Colonic mucosa (tissue), 4 donors: ENCODE measurements at regions not wholly inside any gene's neighbourhood (a gene's known extent, or its start where the extent isn't known, plus 50 kb on each side); places are given as distances from the start of the nearest gene placed in this dataset.
A peak's percentile ranks its signal among the peaks of the same experiment; 100 is the strongest.
"Not testable (repeated sequence)": the region's sequence is repeated elsewhere in the genome, so short reads cannot be mapped to it uniquely, and the experiment has no call there.

ENCODE experiments used
- DNase-seq: peaks from one replicate; pipeline ENCODE4 v3.0.0-alpha.2; 2020
- H3K27ac ChIP-seq: fragments of 200-600 bp; one replicate; pipeline ENCODE4 v1.8.0; 2021
- H3K27me3 ChIP-seq: fragments of 200-600 bp; one replicate; pipeline ENCODE4 v1.8.0; 2021
- H3K36me3 ChIP-seq: fragments of 200-600 bp; one replicate; pipeline ENCODE4 v1.8.0; 2021
- H3K4me1 ChIP-seq: fragments of 200-600 bp; one replicate; pipeline ENCODE4 v1.8.0; 2021; ENCODE audit warnings: mild to moderate bottlenecking
- H3K4me3 ChIP-seq: fragments of 200-600 bp; one replicate; pipeline ENCODE4 v1.8.0; 2021
- H3K9ac ChIP-seq, 2 donors: one replicate each; pipeline ENCODE4 v1.7.0; 2013; ENCODE audit warnings: control low read depth in 2 of 2, low read depth in 2 of 2, low read length in 2 of 2
- H3K9me3 ChIP-seq: fragments of 200-600 bp; one replicate; pipeline ENCODE4 v1.8.0; 2021
- CTCF ChIP-seq: fragments of 200-600 bp; IDR thresholded peaks from one replicate; pipeline ENCODE4 v1.8.0; 2022; ENCODE audit warnings: antibody characterized with exemption, mild to moderate bottlenecking
- intact Hi-C: fragments of 100-400 bp; cut with DNase I; formaldehyde crosslinking; loops from one replicate; pipeline ENCODE4 v1.14.1; 2022
- donor health status: healthy.
- donor health status: DM: no; HTN: no; CAD: no.
- donor health status: DM: no; HTN: no; CAD: no.

- no peak for DNase-seq
- Histone ChIP-seq H3K9ac (peak overlapping the region in 1 of 2 donors; percentile 14), H3K9me3 (no peaks in the 10 kb centered on the region), H3K27me3 (no peaks in the 10 kb centered on the region), H3K4me3 (no peak overlapping the region), H3K4me1 (peaks cover 4% of the 10 kb centered on the region), H3K27ac (peak overlapping the region; percentile 82), H3K36me3 (no peaks in the 10 kb centered on the region)
- intact Hi-C loops, result no loop called here
- no peak for TF ChIP-seq CTCF
These were observed 90.9 kb downstream of the APIP start for GRCh38 chr11:34825315-34825669.

DNA sequence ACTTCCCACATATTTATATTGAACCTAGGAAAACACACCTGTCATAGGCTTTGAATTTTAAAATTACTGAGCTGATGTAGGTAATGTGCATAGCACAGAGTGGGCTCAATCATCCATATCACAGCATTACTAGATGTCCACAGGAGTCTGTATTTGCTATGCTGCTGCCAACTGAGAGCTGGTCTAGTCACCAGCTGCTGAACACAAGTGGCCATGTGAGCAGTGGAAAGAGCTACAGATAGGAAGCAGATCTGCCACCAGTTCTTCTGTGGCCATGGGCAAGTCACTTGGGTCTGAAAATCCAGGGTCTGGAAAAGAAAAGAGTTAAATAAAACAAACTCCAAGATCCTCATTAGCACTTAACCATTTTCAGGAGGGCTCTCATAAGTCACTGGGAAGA lies 91.8 kb downstream of the APIP start:
- no peaks in the 10 kb centered on the region for H3K27me3 ChIP-seq
- no peak for TF ChIP-seq CTCF
- H3K4me1 ChIP-seq, result peaks cover 4% of the 10 kb centered on the region
- no peak for DNase-seq
- peak overlapping the region in 1 of 2 donors; percentile 14 for H3K9ac ChIP-seq
- intact Hi-C loops, result no loop called here
- H3K9me3 ChIP-seq, result no peaks in the 10 kb centered on the region
- H3K4me3 ChIP-seq, result no peak overlapping the region
- no peaks in the 10 kb centered on the region for H3K36me3 ChIP-seq
- peak overlapping the region; percentile 82 for H3K27ac ChIP-seq

GRCh38 chr11:34823639-34824038 lies 92.5 kb downstream of the APIP start:
- no peaks in the 10 kb centered on the region for H3K36me3 ChIP-seq
- intact Hi-C loops, result no loop called here
- no peak for DNase-seq
- no peaks in the 10 kb centered on the region for H3K9me3 ChIP-seq
- TF ChIP-seq CTCF, result no peak
- H3K9ac ChIP-seq, result no peak overlapping the region
- H3K4me1 ChIP-seq, result peaks cover 4% of the 10 kb centered on the region
- no peaks in the 10 kb centered on the region for H3K27me3 ChIP-seq
- H3K27ac ChIP-seq, result no peak overlapping the region
- no peak overlapping the region for H3K4me3 ChIP-seq

- TF ChIP-seq CTCF, result no peak
- Histone ChIP-seq H3K4me1 (peaks cover 4% of the 10 kb centered on the region), H3K27ac (no peak overlapping the region), H3K4me3 (no peak overlapping the region), H3K36me3 (no peaks in the 10 kb centered on the region), H3K9ac (no peak overlapping the region), H3K27me3 (no peaks in the 10 kb centered on the region), H3K9me3 (no peaks in the 10 kb centered on the region)
- DNase-seq, result no peak
- intact Hi-C loops, result no loop called here
These were observed 93.0 kb downstream of the APIP start for GRCh38 chr11:34823197-34823596.

DNA sequence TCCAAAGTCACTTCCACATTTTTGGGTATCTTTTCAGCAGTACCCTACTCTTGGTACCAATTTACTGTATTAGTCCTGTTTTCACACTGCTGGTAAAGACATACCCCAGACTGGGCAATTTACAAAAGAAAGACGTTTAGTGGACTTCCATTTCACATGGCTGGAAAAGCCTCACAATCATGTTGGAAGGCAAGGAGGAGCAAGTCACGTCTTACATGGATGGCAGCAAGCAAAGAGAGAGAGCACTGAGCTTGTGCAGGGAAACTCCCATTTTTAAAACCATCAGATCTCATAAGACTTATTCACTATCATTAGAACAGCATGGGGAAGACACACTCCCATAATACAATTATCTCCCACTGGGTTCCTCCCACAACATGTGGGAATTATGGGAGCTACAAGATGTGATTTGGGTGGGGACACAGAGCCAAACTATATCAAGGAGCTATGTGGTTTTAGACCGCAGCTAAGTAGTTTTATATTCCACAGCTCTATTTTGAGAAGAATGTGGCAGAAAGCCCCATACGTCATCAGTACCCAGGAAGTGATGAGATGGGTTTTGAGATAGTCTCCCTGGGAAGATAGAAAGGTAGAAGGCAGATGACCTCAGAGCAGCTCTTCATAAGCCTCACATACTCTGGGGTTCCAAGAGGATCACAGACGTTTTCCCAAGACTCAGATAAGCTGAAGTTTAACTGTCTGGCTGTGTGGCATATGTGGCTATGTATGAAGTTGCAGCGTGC lies 96.3 kb downstream of the APIP start:
- H3K27ac ChIP-seq, result no peak overlapping the region
- no peaks in the 10 kb centered on the region for H3K36me3 ChIP-seq
- no peak for DNase-seq
- no peak overlapping the region for H3K4me3 ChIP-seq
- TF ChIP-seq CTCF, result no peak
- no peak overlapping the region for H3K9ac ChIP-seq
- no peaks in the 10 kb centered on the region for H3K27me3 ChIP-seq
- no peaks in the 10 kb centered on the region for H3K4me1 ChIP-seq
- H3K9me3 ChIP-seq, result no peaks in the 10 kb centered on the region
- intact Hi-C loops, result no loop called here

DNA sequence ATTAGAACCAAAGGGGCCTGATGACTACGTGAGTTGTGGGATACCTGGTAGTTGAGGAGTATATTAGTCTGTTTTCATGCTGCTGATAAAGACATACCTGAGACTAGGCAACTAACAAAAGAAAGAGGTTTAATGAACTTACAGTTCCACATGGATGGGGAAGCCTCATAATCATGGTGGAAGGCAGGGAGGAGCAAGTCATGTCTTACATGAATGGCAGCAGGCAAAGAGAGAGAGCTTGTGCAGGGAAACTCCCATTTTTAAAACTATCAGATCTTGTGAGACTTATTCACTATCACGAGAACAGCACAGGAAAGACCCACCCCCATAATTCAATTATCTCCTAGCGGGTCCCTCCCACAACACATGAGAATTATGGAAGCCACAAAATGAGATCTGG lies 98.4 kb downstream of the APIP start:
- DNase-seq, H3K27me3 ChIP-seq, H3K27ac ChIP-seq, intact Hi-C loops, H3K4me3 ChIP-seq, H3K36me3 ChIP-seq, H3K9me3 ChIP-seq, H3K9ac ChIP-seq, H3K4me1 ChIP-seq: not testable (repeated sequence)
